ENCODE measurements at regions not wholly inside any gene's neighbourhood (a gene's known extent, or its start where the extent isn't known, plus 50 kb on each side); places are given as distances from the start of the nearest gene placed in this dataset.

DNA sequence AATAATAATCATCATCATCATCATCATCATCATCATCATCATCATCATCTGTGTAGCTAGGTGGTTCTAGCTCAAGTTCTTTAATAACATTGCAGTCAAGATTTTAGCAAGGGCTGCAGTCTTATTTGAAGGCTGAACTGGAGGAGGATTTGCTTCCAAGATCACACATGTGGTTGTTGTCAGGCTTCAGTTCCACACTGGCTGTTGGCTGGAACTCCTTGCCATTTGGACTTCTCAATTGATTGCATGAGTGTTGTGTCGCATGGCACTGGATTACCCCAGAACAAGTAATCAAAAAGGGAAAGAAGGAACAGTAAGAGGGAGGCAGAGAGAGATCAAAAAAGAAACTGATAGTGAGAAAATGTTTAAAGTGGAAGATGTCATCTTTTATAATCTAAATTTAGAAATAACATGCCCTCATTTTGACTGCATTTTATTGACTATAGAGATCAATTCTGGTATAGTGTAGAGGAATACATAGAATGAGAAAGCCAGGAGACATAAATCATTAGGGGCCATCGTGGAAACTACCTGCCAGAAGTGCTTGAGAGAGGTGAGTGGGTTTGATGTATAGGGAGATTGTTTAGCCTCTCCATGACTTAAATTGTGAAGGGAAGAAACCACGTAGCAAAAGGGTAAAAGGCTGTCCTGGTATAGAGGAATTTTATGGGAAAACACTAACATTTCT is 346.6 kb upstream of the RBMS3 start:
- DNase-seq (ENCODE audit: low read depth, low spot score) = no peak
- Histone ChIP-seq H2AFZ (ENCODE audit: control insufficient read depth, low read length) (no peak overlapping the region), H3K27me3 (ENCODE audit: control insufficient read depth, extremely low read depth, insufficient read depth, low read length) (no peaks in the 10 kb centered on the region), H3K4me1 (ENCODE audit: control insufficient read depth, extremely low read depth, insufficient read depth, low read length) (no peaks in the 10 kb centered on the region), H3K27ac (ENCODE audit: control insufficient read depth, insufficient read depth, low read length) (no peak overlapping the region), H3K4me2 (ENCODE audit: control insufficient read depth, extremely low read depth, insufficient read depth, low read depth, low read length) (no peak overlapping the region), H3K79me2 (ENCODE audit: control insufficient read depth, insufficient read depth, low read length) (no peaks in the 10 kb centered on the region), H3K9me1 (ENCODE audit: control insufficient read depth, extremely low read depth, insufficient read depth, low read length) (no peaks in the 10 kb centered on the region), H3K4me3 (ENCODE audit: control insufficient read depth in 2 of 3, extremely low read depth in 1 of 3, insufficient read depth in 2 of 3, low read depth in 1 of 3, low read length in 3 of 3) (no peak overlapping the region), H3K36me3 (ENCODE audit: control insufficient read depth in 2 of 2, extremely low read depth in 1 of 2, insufficient read depth in 2 of 2, low read length in 2 of 2) (no peaks in the 10 kb centered on the region), H3K9me3 (ENCODE audit: control insufficient read depth, low read depth, low read length) (no peaks in the 10 kb centered on the region), H4K20me1 (ENCODE audit: control insufficient read depth, extremely low read depth, insufficient read depth, low read length) (no peaks in the 10 kb centered on the region), H3K9ac (ENCODE audit: control insufficient read depth, extremely low read depth, insufficient read depth, low read length) (no peak overlapping the region)
- dilution Hi-C loops (cut with MboI; ENCODE audit: extremely low pct_ligation_motif_present, low sequenced_read_pairs) = no loop called here
- no peak for FAIRE-seq
- TF ChIP-seq, protein P1, sequence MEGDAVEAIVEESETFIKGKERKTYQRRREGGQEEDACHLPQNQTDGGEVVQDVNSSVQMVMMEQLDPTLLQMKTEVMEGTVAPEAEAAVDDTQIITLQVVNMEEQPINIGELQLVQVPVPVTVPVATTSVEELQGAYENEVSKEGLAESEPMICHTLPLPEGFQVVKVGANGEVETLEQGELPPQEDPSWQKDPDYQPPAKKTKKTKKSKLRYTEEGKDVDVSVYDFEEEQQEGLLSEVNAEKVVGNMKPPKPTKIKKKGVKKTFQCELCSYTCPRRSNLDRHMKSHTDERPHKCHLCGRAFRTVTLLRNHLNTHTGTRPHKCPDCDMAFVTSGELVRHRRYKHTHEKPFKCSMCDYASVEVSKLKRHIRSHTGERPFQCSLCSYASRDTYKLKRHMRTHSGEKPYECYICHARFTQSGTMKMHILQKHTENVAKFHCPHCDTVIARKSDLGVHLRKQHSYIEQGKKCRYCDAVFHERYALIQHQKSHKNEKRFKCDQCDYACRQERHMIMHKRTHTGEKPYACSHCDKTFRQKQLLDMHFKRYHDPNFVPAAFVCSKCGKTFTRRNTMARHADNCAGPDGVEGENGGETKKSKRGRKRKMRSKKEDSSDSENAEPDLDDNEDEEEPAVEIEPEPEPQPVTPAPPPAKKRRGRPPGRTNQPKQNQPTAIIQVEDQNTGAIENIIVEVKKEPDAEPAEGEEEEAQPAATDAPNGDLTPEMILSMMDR (optimal IDR thresholded peaks at IDR 0.05 in 1 of 3, IDR thresholded peaks at IDR 0.05 in 1 of 3, conservative IDR thresholded peaks at IDR 0.05 in 1 of 3; ENCODE audit: extremely low read depth in 1 of 3, insufficient read depth in 2 of 3, low read length in 3 of 3) = no peak
- TF ChIP-seq EZH2 (IDR thresholded peaks at IDR 0.05; ENCODE audit: low read length) = no peak

DNA sequence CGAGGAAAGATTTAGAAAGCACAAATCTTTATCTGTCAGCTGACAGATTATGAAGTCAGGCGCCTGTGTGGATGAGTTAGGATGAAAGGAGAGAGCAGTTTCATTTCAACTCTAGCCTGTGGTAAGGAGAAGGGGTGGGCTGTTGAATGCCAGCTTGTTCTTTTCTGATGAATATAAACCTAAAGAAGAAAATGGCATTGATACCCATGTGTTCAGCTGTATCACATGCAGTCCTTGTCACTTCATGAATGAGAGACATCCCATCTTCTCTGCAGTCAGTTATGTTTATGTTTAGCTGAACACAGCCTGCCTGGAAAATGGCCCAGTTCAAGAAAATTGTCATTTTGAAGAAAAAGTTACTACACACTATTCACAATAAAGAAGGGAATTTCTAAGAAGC is 345.7 kb upstream of the RBMS3 start:
- no peaks in the 10 kb centered on the region for H3K27me3 ChIP-seq (ENCODE audit: control insufficient read depth, extremely low read depth, insufficient read depth, low read length)
- no peak overlapping the region for H2AFZ ChIP-seq (ENCODE audit: control insufficient read depth, low read length)
- no peaks in the 10 kb centered on the region for H4K20me1 ChIP-seq (ENCODE audit: control insufficient read depth, extremely low read depth, insufficient read depth, low read length)
- H3K36me3 ChIP-seq (ENCODE audit: control insufficient read depth in 2 of 2, extremely low read depth in 1 of 2, insufficient read depth in 2 of 2, low read length in 2 of 2) = no peaks in the 10 kb centered on the region
- no peak for TF ChIP-seq EZH2 (IDR thresholded peaks at IDR 0.05; ENCODE audit: low read length)
- TF ChIP-seq, protein P1 (optimal IDR thresholded peaks at IDR 0.05 in 1 of 3, IDR thresholded peaks at IDR 0.05 in 1 of 3, conservative IDR thresholded peaks at IDR 0.05 in 1 of 3; ENCODE audit: extremely low read depth in 1 of 3, insufficient read depth in 2 of 3, low read length in 3 of 3) = no peak
- H3K9ac ChIP-seq (ENCODE audit: control insufficient read depth, extremely low read depth, insufficient read depth, low read length) = no peak overlapping the region
- H3K9me1 ChIP-seq (ENCODE audit: control insufficient read depth, extremely low read depth, insufficient read depth, low read length) = no peaks in the 10 kb centered on the region
- H3K79me2 ChIP-seq (ENCODE audit: control insufficient read depth, insufficient read depth, low read length) = no peaks in the 10 kb centered on the region
- H3K9me3 ChIP-seq (ENCODE audit: control insufficient read depth, low read depth, low read length) = no peaks in the 10 kb centered on the region
- dilution Hi-C loops (cut with MboI; ENCODE audit: extremely low pct_ligation_motif_present, low sequenced_read_pairs) = no loop called here
- H3K4me2 ChIP-seq (ENCODE audit: control insufficient read depth, extremely low read depth, insufficient read depth, low read depth, low read length) = no peak overlapping the region
- FAIRE-seq (no peak), DNase-seq (ENCODE audit: low read depth, low spot score) (no peak)
- H3K27ac ChIP-seq (ENCODE audit: control insufficient read depth, insufficient read depth, low read length) = no peak overlapping the region
- H3K4me3 ChIP-seq (ENCODE audit: control insufficient read depth in 2 of 3, extremely low read depth in 1 of 3, insufficient read depth in 2 of 3, low read depth in 1 of 3, low read length in 3 of 3) = no peak overlapping the region
- no peaks in the 10 kb centered on the region for H3K4me1 ChIP-seq (ENCODE audit: control insufficient read depth, extremely low read depth, insufficient read depth, low read length)

Data from keratinocyte (primary cell).